ENCODE measurements at regions not wholly inside any gene's neighbourhood (a gene's known extent, or its start where the extent isn't known, plus 50 kb on each side); places are given as distances from the start of the nearest gene placed in this dataset.

- no peak for DNase-seq (ENCODE audit: low spot score)
These were observed 69.4 kb upstream of the STXBP5L start for GRCh38 chr3:120838441-120839091.

- no peak for DNase-seq (ENCODE audit: low spot score)
These were observed 68.9 kb upstream of the STXBP5L start for GRCh38 chr3:120839120-120839519.

- DNase-seq (ENCODE audit: low spot score) = no peak
These were observed 66.7 kb upstream of the STXBP5L start for GRCh38 chr3:120841264-120841663.

GRCh38 chr3:120846073-120846472 is 61.9 kb upstream of the STXBP5L start:
- no peak for DNase-seq (ENCODE audit: low spot score)

GRCh38 chr3:120848503-120848902 is 59.5 kb upstream of the STXBP5L start:
- DNase-seq (ENCODE audit: low spot score) = no peak

- DNase-seq (ENCODE audit: low spot score) = peak; percentile 57
These were observed 57.4 kb upstream of the STXBP5L start for GRCh38 chr3:120850381-120851295.

- no peak for DNase-seq (ENCODE audit: low spot score)
These were observed 55.6 kb upstream of the STXBP5L start for GRCh38 chr3:120852412-120852811.

- DNase-seq (ENCODE audit: low spot score) = no peak
These were observed 54.6 kb upstream of the STXBP5L start for GRCh38 chr3:120853416-120853815.

GRCh38 chr3:120854908-120855526 is 53.0 kb upstream of the STXBP5L start:
- no peak for DNase-seq (ENCODE audit: low spot score)

GRCh38 chr3:120855665-120856437 is 52.2 kb upstream of the STXBP5L start:
- DNase-seq (ENCODE audit: low spot score) = peak; percentile 59

Data from RKO (cell line).